Liver (tissue), 8 donors: ENCODE measurements at regions not wholly inside any gene's neighbourhood (a gene's known extent, or its start where the extent isn't known, plus 50 kb on each side); places are given as distances from the start of the nearest gene placed in this dataset.

ENCODE experiments used
- DNase-seq: peaks from one replicate; pipeline ENCODE4 v3.0.0-alpha.2; 2017; ENCODE audit warnings: low spot score
- H3K27ac ChIP-seq, 2 donors: one replicate each; pipeline ENCODE4 v1.7.0; 2013; ENCODE audit warnings: inconsistent platforms in 2 of 2, low read length in 2 of 2, control low read depth in 1 of 2, low read depth in 1 of 2, mild to moderate bottlenecking in 1 of 2
- H3K27me3 ChIP-seq, 4 donors: one replicate each; pipeline versions ENCODE4 v1.6.1 to v1.7.0; 2013; ENCODE audit warnings: low read length in 3 of 4, inconsistent platforms in 1 of 4, mild to moderate bottlenecking in 1 of 4, moderate library complexity in 1 of 4; ENCODE audit not compliant: control insufficient read depth in 4 of 4, insufficient read depth in 4 of 4
- H3K36me3 ChIP-seq, 4 donors: one replicate each; pipeline versions ENCODE4 v1.6.1 to v1.7.0; 2013; ENCODE audit warnings: low read length in 3 of 4, mild to moderate bottlenecking in 3 of 4, low read depth in 1 of 4, moderate library complexity in 1 of 4; ENCODE audit not compliant: control insufficient read depth in 4 of 4, insufficient read depth in 3 of 4
- H3K4me1 ChIP-seq, 4 donors: one replicate each; pipeline versions ENCODE4 v1.6.1 to v1.7.0; 2013; ENCODE audit warnings: low read length in 3 of 4, mild to moderate bottlenecking in 3 of 4, moderate library complexity in 1 of 4; ENCODE audit not compliant: control insufficient read depth in 4 of 4, insufficient read depth in 4 of 4
- H3K4me3 ChIP-seq, 3 donors: one replicate each; pipeline versions ENCODE4 v1.6.1 to v1.7.0; 2013; ENCODE audit warnings: low read length in 3 of 3, control low read depth in 1 of 3, low read depth in 1 of 3, mild to moderate bottlenecking in 1 of 3
- H3K9ac ChIP-seq, 2 donors: one replicate each; pipeline ENCODE4 v1.7.0; 2013; ENCODE audit warnings: low read length in 2 of 2, mild to moderate bottlenecking in 2 of 2, moderate library complexity in 2 of 2, control low read depth in 1 of 2, low read depth in 1 of 2
- H3K9me3 ChIP-seq, 4 donors: one replicate each; pipeline versions ENCODE4 v1.6.1 to v1.7.0; 2013; ENCODE audit warnings: low read length in 3 of 4; ENCODE audit not compliant: control insufficient read depth in 4 of 4
- FOXA1 ChIP-seq: IDR thresholded peaks from 2 replicates; pipeline ENCODE4 v1.6.1; 2016; ENCODE audit warnings: antibody characterized with exemption
- FOXA2 ChIP-seq: IDR thresholded peaks from 2 replicates; pipeline ENCODE4 v1.6.1; 2016; ENCODE audit warnings: antibody characterized with exemption
- GABPA ChIP-seq, 2 donors: IDR thresholded peaks in 1 of 2; conservative IDR thresholded peaks in 1 of 2; 2 replicates each; pipeline ENCODE4 v1.6.1; 2016; ENCODE audit warnings: antibody characterized with exemption in 2 of 2, mild to moderate bottlenecking in 1 of 2, moderate library complexity in 1 of 2
- HNF4A ChIP-seq, 2 donors: conservative IDR thresholded peaks; 2 replicates each; pipeline ENCODE4 v1.6.1; 2016; ENCODE audit warnings: antibody characterized with exemption in 2 of 2, mild to moderate bottlenecking in 2 of 2
- NR2F2 ChIP-seq: IDR thresholded peaks from 2 replicates; pipeline ENCODE4 v1.6.1; 2016; ENCODE audit warnings: antibody characterized with exemption
- RAD21 ChIP-seq, 2 donors: IDR thresholded peaks; 2 replicates each; pipeline ENCODE4 v1.6.1; 2016; ENCODE audit warnings: antibody characterized with exemption in 2 of 2, mild to moderate bottlenecking in 2 of 2
- REST ChIP-seq: IDR thresholded peaks from 2 replicates; pipeline ENCODE4 v1.6.1; 2016; ENCODE audit warnings: antibody characterized with exemption, mild to moderate bottlenecking
- SP1 ChIP-seq: IDR thresholded peaks from 2 replicates; pipeline ENCODE4 v1.6.1; 2018; ENCODE audit warnings: antibody characterized with exemption, mild to moderate bottlenecking
- TAF1 ChIP-seq: conservative IDR thresholded peaks from 2 replicates; pipeline ENCODE4 v1.6.1; 2016; ENCODE audit warnings: antibody characterized with exemption, mild to moderate bottlenecking
- ZBTB33 ChIP-seq: IDR thresholded peaks from 2 replicates; pipeline ENCODE4 v1.6.1; 2016; ENCODE audit warnings: antibody characterized with exemption
- WGBS: extraction: QIAGEN DNeasy Blood & Tissue Kit; methylation state at CpG from one replicate; pipeline ENCODE4 v1.1.7; 2013; 5-methylcytosine and 5-hydroxymethylcytosine counted together
- TF ChIP-seq, protein P1 (sequence below): IDR thresholded peaks from 2 replicates; pipeline ENCODE4 v1.6.1; 2016; ENCODE audit warnings: antibody characterized with exemption
- TF ChIP-seq, protein P2 (sequence below): IDR thresholded peaks from 2 replicates; pipeline ENCODE4 v1.6.1; 2016; ENCODE audit warnings: antibody characterized with exemption
- TF ChIP-seq, protein P3 (sequence below): fragments of 150-350 bp; IDR thresholded peaks from 2 replicates; pipeline ENCODE4 v1.5.1; 2017; ENCODE audit warnings: improper control_type of control experiment, low read depth, low read length; ENCODE audit not compliant: missing input control
- donor health status: healthy.
- donor health status: healthy.
- donor health status: healthy.
- donor health status: healthy.
- donor health status: healthy.

- 80% methylated on average over 2 of the region's 2 CpGs for WGBS
- TF ChIP-seq FOXA2 = no peak
Measured at GRCh38 chr3:72361990-72362389, 486.3 kb downstream of the SHQ1 start.

DNA sequence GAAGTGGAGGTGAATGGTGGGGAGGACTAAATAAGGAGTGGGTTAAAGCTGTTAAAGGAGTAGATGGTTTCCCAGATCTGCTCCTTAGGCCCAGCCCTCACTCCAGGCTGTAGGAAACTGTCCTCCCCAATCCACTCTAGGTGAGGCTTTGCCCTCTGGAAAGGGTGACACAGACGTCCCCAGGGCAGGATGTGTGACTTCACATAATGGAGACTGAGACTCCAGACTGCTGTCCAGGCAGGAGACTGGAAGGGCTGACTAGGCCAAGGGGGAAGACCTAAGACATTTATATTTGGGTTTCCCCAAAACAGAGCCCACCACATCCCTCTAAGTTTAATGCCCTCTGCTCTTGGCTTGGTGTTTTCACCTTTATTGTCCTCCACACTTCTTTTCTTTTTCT is 488.5 kb downstream of the SHQ1 start:
- TF ChIP-seq, protein P1, sequence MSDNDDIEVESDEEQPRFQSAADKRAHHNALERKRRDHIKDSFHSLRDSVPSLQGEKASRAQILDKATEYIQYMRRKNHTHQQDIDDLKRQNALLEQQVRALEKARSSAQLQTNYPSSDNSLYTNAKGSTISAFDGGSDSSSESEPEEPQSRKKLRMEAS = no peak
- TF ChIP-seq, protein P2, sequence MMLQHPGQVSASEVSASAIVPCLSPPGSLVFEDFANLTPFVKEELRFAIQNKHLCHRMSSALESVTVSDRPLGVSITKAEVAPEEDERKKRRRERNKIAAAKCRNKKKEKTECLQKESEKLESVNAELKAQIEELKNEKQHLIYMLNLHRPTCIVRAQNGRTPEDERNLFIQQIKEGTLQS = no peak
- TF ChIP-seq REST (no peak), TAF1 (no peak), RAD21 (IDR thresholded peaks at IDR 0.05) (no peak), NR2F2 (no peak)
- TF ChIP-seq, protein P3, sequence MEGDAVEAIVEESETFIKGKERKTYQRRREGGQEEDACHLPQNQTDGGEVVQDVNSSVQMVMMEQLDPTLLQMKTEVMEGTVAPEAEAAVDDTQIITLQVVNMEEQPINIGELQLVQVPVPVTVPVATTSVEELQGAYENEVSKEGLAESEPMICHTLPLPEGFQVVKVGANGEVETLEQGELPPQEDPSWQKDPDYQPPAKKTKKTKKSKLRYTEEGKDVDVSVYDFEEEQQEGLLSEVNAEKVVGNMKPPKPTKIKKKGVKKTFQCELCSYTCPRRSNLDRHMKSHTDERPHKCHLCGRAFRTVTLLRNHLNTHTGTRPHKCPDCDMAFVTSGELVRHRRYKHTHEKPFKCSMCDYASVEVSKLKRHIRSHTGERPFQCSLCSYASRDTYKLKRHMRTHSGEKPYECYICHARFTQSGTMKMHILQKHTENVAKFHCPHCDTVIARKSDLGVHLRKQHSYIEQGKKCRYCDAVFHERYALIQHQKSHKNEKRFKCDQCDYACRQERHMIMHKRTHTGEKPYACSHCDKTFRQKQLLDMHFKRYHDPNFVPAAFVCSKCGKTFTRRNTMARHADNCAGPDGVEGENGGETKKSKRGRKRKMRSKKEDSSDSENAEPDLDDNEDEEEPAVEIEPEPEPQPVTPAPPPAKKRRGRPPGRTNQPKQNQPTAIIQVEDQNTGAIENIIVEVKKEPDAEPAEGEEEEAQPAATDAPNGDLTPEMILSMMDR = no peak
- Histone ChIP-seq H3K27me3 (no peaks in the 10 kb centered on the region), H3K4me1 (no peaks in the 10 kb centered on the region), H3K4me3 (no peak overlapping the region), H3K27ac (no peak overlapping the region), H3K9me3 (no peaks in the 10 kb centered on the region), H3K36me3 (no peaks in the 10 kb centered on the region), H3K9ac (no peak overlapping the region)
- no peak for DNase-seq
- WGBS = 83% methylated on average over 1 of the region's 1 CpG

More at GRCh38 chr3:72361990-72362389, 486.3 kb downstream of the SHQ1 start:
- no peak overlapping the region for H3K9ac ChIP-seq
- no peak overlapping the region for H3K27ac ChIP-seq
- H3K27me3 ChIP-seq = no peaks in the 10 kb centered on the region
- H3K4me1 ChIP-seq = no peaks in the 10 kb centered on the region
- no peaks in the 10 kb centered on the region for H3K9me3 ChIP-seq
- no peaks in the 10 kb centered on the region for H3K36me3 ChIP-seq
- H3K4me3 ChIP-seq = no peak overlapping the region
- DNase-seq = no peak

- peaks cover 0 to 3% (median 0%) of the 10 kb centered on the region in 4 donors for H3K4me1 ChIP-seq
- H3K9ac ChIP-seq = no peak overlapping the region
- no peak overlapping the region for H3K27ac ChIP-seq
- no peaks in the 10 kb centered on the region for H3K36me3 ChIP-seq
- H3K9me3 ChIP-seq = no peaks in the 10 kb centered on the region
- H3K4me3 ChIP-seq = no peak overlapping the region
- no peaks in the 10 kb centered on the region for H3K27me3 ChIP-seq
- DNase-seq = no peak
- TF ChIP-seq RAD21 (IDR thresholded peaks at IDR 0.05) (no peak), TAF1 (no peak), ZBTB33 (no peak), FOXA1 (no peak), FOXA2 (no peak), GABPA (IDR thresholded peaks at IDR 0.05 in 1 of 2, conservative IDR thresholded peaks at IDR 0.05 in 1 of 2) (no peak), HNF4A (conservative IDR thresholded peaks at IDR 0.05) (no peak), SP1 (no peak)
- TF ChIP-seq, protein P1 = no peak
- TF ChIP-seq, protein P2 = no peak
- TF ChIP-seq, protein P3 = no peak
Measured at GRCh38 chr3:72355168-72355567, 493.1 kb downstream of the SHQ1 start.
